ENCODE measurements at regions not wholly inside any gene's neighbourhood (a gene's known extent, or its start where the extent isn't known, plus 50 kb on each side); places are given as distances from the start of the nearest gene placed in this dataset.

DNA sequence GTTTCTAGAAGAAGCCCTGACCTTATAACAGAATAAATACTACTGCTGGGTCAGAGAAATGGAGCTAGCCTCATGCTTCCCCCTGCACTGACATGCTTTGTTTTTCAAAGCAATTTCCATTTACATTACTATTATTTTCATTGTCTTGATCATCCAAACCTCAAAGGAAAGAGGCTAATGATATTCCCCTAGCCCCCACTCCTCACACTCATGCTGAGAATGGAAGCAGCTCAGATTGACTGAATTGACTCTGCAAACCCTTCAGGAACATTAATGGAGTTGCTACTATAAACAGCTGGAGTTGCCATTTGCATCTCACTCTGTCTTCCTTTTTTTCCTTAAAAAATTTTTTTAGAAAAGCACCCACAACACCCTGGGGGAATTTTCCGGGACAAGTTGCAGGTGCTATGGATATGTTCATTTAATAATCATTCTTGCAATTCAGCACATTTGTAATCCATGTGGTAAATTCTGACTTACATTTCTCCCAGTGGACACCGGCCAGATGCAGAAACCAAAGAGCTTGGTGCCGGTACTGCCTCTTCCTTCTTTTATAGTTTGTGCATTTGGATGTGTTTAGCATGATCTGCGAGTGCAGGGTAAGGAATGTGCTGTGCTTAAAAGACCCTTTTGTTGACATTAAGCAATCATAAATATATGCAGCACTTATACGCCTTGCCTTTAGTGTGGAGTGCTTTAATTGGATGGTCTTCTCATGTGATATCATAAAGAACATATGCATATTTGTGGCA is 103.3 kb upstream of the OSR1 start:
- H3F3A ChIP-seq (ENCODE audit: insufficient read depth), result no peaks in the 10 kb centered on the region
- no peaks in the 10 kb centered on the region for H3K27me3 ChIP-seq (replicated peaks; ENCODE audit: insufficient read depth)
- H3K36me3 ChIP-seq (ENCODE audit: low read depth), result no peaks in the 10 kb centered on the region
- no peak overlapping the region for H2AFZ ChIP-seq
- no peaks in the 10 kb centered on the region for H3K9me3 ChIP-seq (ENCODE audit: low read depth)
- TF ChIP-seq EZH2 (IDR thresholded peaks at IDR 0.05; ENCODE audit: insufficient read depth, poor library complexity, severe bottlenecking) (no peak), EZH2phosphoT487 (IDR thresholded peaks at IDR 0.05; ENCODE audit: insufficient read depth, low read depth) (no peak)
- in situ Hi-C loops (cut with MboI), result no loop called here
- no peak overlapping the region for H3K4me2 ChIP-seq (ENCODE audit: unreplicated experiment)
- H3K9me2 ChIP-seq (ENCODE audit: insufficient read depth), result no peaks in the 10 kb centered on the region
- no peaks in the 10 kb centered on the region for H3K4me1 ChIP-seq (ENCODE audit: insufficient read depth)
- no peaks in the 10 kb centered on the region for H3K79me2 ChIP-seq (ENCODE audit: insufficient read depth)
- H3K4me3 ChIP-seq, result no peak overlapping the region
- H4K20me1 ChIP-seq (ENCODE audit: insufficient read depth), result no peaks in the 10 kb centered on the region
- no peak overlapping the region for H3K27ac ChIP-seq
- H3K9ac ChIP-seq, result no peak overlapping the region
- 38 to 40% methylated on average over 5 of the region's 5 CpGs for WGBS, 2 experiments (ENCODE audit: low coverage in 1 of 2, low lambda C conversion rate in 2 of 2, missing lambda C conversion rate in 2 of 2)
- DNase-seq, result no peak

DNA sequence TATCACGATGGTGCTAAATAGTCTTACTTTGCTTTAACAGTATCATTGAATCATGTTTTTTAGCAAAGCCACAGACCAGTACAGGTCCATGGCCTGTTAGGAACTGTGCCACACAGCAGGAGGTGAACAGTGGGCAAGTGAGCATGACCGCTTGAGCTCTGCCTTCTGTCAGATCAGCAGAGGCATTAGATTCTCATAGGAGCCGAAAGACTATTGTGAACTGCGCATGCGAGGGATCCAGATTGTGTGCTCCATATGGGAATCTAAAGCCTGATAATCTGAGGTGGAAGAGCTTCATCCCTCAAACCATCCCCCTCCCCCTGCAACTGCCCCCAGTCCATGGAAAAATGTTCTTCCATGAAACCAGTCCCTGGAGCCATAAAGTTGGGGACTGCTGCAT is 102.3 kb upstream of the OSR1 start:
- no peaks in the 10 kb centered on the region for H3K9me2 ChIP-seq (ENCODE audit: insufficient read depth)
- H3K4me3 ChIP-seq, result no peak overlapping the region
- no peak overlapping the region for H3K27ac ChIP-seq
- no peaks in the 10 kb centered on the region for H3F3A ChIP-seq (ENCODE audit: insufficient read depth)
- no peak for DNase-seq
- whole genome bisulfite sequencing, 2 experiments (ENCODE audit: low coverage in 1 of 2, low lambda C conversion rate in 2 of 2, missing lambda C conversion rate in 2 of 2), result 81 to 88% methylated on average over 5 of the region's 5 CpGs
- no peaks in the 10 kb centered on the region for H3K9me3 ChIP-seq (ENCODE audit: low read depth)
- H3K9ac ChIP-seq, result no peak overlapping the region
- no peaks in the 10 kb centered on the region for H3K4me1 ChIP-seq (ENCODE audit: insufficient read depth)
- in situ Hi-C loops (cut with MboI), result no loop called here
- TF ChIP-seq EZH2 (IDR thresholded peaks at IDR 0.05; ENCODE audit: insufficient read depth, poor library complexity, severe bottlenecking) (no peak), EZH2phosphoT487 (IDR thresholded peaks at IDR 0.05; ENCODE audit: insufficient read depth, low read depth) (no peak)
- no peaks in the 10 kb centered on the region for H3K79me2 ChIP-seq (ENCODE audit: insufficient read depth)
- no peaks in the 10 kb centered on the region for H4K20me1 ChIP-seq (ENCODE audit: insufficient read depth)
- H3K4me2 ChIP-seq (ENCODE audit: unreplicated experiment), result no peak overlapping the region
- H2AFZ ChIP-seq, result no peak overlapping the region
- H3K36me3 ChIP-seq (ENCODE audit: low read depth), result no peaks in the 10 kb centered on the region
- no peaks in the 10 kb centered on the region for H3K27me3 ChIP-seq (replicated peaks; ENCODE audit: insufficient read depth)

DNA sequence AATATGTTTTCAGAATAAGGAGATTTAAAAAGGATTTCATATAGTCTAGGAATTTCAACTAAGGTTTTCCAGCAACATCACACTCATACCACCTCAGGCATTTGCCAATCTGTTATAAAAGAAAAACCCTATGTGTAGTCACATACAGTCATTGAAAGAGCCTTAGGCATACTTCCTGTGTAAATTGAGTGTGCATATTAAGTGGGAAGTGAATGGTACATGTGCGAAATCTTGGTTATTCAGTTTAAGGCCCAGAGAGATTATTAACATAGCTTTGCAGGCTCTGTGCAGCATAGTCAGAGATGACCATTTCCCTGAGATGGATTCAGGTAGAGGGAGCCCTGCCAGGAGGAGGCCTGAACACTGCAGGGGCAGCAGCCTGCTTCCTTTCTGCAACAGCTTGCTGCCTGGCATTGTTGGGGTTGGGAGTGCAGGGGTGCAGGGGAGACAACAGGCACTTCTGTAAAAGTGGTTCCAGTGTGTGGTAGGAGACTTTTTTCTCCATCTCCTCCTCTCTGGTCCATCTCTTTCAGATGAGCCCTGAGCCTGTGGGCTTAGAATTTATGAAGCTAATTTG is 100.1 kb upstream of the OSR1 start:
- no peak overlapping the region for H3K9ac ChIP-seq
- H4K20me1 ChIP-seq (ENCODE audit: insufficient read depth), result no peaks in the 10 kb centered on the region
- H2AFZ ChIP-seq, result no peak overlapping the region
- TF ChIP-seq EZH2 (IDR thresholded peaks at IDR 0.05; ENCODE audit: insufficient read depth, poor library complexity, severe bottlenecking), result no peak
- TF ChIP-seq EZH2phosphoT487 (IDR thresholded peaks at IDR 0.05; ENCODE audit: insufficient read depth, low read depth), result no peak
- H3K9me3 ChIP-seq (ENCODE audit: low read depth), result no peaks in the 10 kb centered on the region
- H3K36me3 ChIP-seq (ENCODE audit: low read depth), result no peaks in the 10 kb centered on the region
- DNase-seq, result no peak
- no peaks in the 10 kb centered on the region for H3K79me2 ChIP-seq (ENCODE audit: insufficient read depth)
- no peaks in the 10 kb centered on the region for H3K4me1 ChIP-seq (ENCODE audit: insufficient read depth)
- in situ Hi-C loops (cut with MboI), result no loop called here
- no peak overlapping the region for H3K27ac ChIP-seq
- WGBS, 2 experiments (ENCODE audit: low coverage in 1 of 2, low lambda C conversion rate in 2 of 2, missing lambda C conversion rate in 2 of 2), result 88 to 96% methylated on average over 1 of the region's 1 CpG
- no peaks in the 10 kb centered on the region for H3K27me3 ChIP-seq (replicated peaks; ENCODE audit: insufficient read depth)
- no peak overlapping the region for H3K4me3 ChIP-seq
- H3K4me2 ChIP-seq (ENCODE audit: unreplicated experiment), result no peak overlapping the region
- H3K9me2 ChIP-seq (ENCODE audit: insufficient read depth), result no peaks in the 10 kb centered on the region
- no peaks in the 10 kb centered on the region for H3F3A ChIP-seq (ENCODE audit: insufficient read depth)

DNA sequence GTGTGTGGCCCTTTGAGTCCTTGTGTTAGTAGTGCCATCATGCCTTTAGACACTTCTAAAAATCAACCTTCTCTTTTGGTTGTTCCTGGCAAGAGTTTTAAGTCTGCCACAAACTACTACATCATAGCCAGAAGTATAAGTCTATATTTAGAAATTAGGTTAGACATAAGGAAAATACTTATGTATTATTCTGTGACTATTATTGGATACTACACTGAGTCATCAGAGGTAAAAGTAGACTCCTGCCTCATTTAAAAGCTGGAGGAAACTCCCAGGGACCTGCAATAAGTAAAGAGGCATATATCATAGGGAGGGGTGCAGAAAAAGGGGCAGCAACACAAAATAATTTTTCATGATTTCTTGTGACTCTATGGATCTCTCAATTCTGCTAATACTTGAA is 99.4 kb upstream of the OSR1 start:
- Histone ChIP-seq H3F3A (ENCODE audit: insufficient read depth) (no peaks in the 10 kb centered on the region), H3K9ac (no peak overlapping the region), H4K20me1 (ENCODE audit: insufficient read depth) (no peaks in the 10 kb centered on the region), H3K4me2 (ENCODE audit: unreplicated experiment) (no peak overlapping the region), H3K4me3 (no peak overlapping the region), H3K79me2 (ENCODE audit: insufficient read depth) (no peaks in the 10 kb centered on the region), H3K9me3 (ENCODE audit: low read depth) (no peaks in the 10 kb centered on the region), H3K9me2 (ENCODE audit: insufficient read depth) (no peaks in the 10 kb centered on the region), H2AFZ (no peak overlapping the region), H3K36me3 (ENCODE audit: low read depth) (no peaks in the 10 kb centered on the region), H3K4me1 (ENCODE audit: insufficient read depth) (no peaks in the 10 kb centered on the region), H3K27ac (no peak overlapping the region), H3K27me3 (replicated peaks; ENCODE audit: insufficient read depth) (no peaks in the 10 kb centered on the region)
- TF ChIP-seq EZH2phosphoT487 (IDR thresholded peaks at IDR 0.05; ENCODE audit: insufficient read depth, low read depth) (no peak), EZH2 (IDR thresholded peaks at IDR 0.05; ENCODE audit: insufficient read depth, poor library complexity, severe bottlenecking) (no peak)
- in situ Hi-C loops (cut with MboI), result no loop called here
- no peak for DNase-seq
